WERI-Rb-1 (cell line): ENCODE measurements at regions not wholly inside any gene's neighbourhood (a gene's known extent, or its start where the extent isn't known, plus 50 kb on each side); places are given as distances from the start of the nearest gene placed in this dataset.

Source experiments
- DNase-seq: peaks from one replicate; pipeline ENCODE4 v3.0.0-alpha.2; 2020
- H3K27ac ChIP-seq: fragments of 250-450 bp; sonication (Bioruptor Pico); 2 replicates; pipeline ENCODE4 v1.5.1; 2020; ENCODE audit warnings: mild to moderate bottlenecking, moderate library complexity
- H3K27me3 ChIP-seq: fragments of 250-450 bp; sonication (Bioruptor Pico); 2 replicates; pipeline ENCODE4 v1.5.1; 2021; ENCODE audit warnings: mild to moderate bottlenecking, low read depth, moderate library complexity; ENCODE audit not compliant: insufficient read depth, severe bottlenecking
- H3K36me3 ChIP-seq: fragments of 250-450 bp; sonication (Bioruptor Pico); 2 replicates; pipeline ENCODE4 v1.5.1; 2020; ENCODE audit warnings: mild to moderate bottlenecking, moderate library complexity
- H3K4me3 ChIP-seq: 2 replicates; pipeline ENCODE4 v1.5.1; 2011; ENCODE audit warnings: low read depth, mild to moderate bottlenecking, control low read depth, low read length
- H3K9me3 ChIP-seq: fragments of 250-450 bp; sonication (Bioruptor Pico); 2 replicates; pipeline ENCODE4 v1.5.1; 2021; ENCODE audit warnings: mild to moderate bottlenecking, moderate library complexity; ENCODE audit not compliant: severe bottlenecking
- CTCF ChIP-seq: IDR thresholded peaks from 2 replicates; pipeline ENCODE4 v1.5.1; 2011; ENCODE audit warnings: low read depth, mild to moderate bottlenecking, control low read depth, inconsistent platforms, low read length

- no peak for TF ChIP-seq CTCF
- H3K27me3 ChIP-seq, result peaks cover 24% of the 10 kb centered on the region
- no peak overlapping the region for H3K4me3 ChIP-seq
- H3K27ac ChIP-seq, result no peak overlapping the region
- no peaks in the 10 kb centered on the region for H3K36me3 ChIP-seq
- no peak for DNase-seq
- H3K9me3 ChIP-seq, result no peaks in the 10 kb centered on the region
Measured at GRCh38 chr10:117429643-117430265, 54.5 kb upstream of the PDZD8 start.

GRCh38 chr10:117427356-117427755 lies 52.1 kb upstream of the PDZD8 start:
- Histone ChIP-seq H3K9me3 (no peaks in the 10 kb centered on the region), H3K27ac (no peak overlapping the region), H3K27me3 (peaks cover 7% of the 10 kb centered on the region), H3K36me3 (no peaks in the 10 kb centered on the region), H3K4me3 (no peak overlapping the region)
- TF ChIP-seq CTCF, result no peak
- no peak for DNase-seq

- Histone ChIP-seq H3K4me3 (no peak overlapping the region), H3K36me3 (no peaks in the 10 kb centered on the region), H3K27me3 (no peaks in the 10 kb centered on the region), H3K9me3 (no peaks in the 10 kb centered on the region), H3K27ac (no peak overlapping the region)
- no peak for TF ChIP-seq CTCF
- DNase-seq, result no peak
Measured at GRCh38 chr10:117425974-117426566, 50.8 kb upstream of the PDZD8 start.

GRCh38 chr10:117424883-117425649 lies 49.8 kb upstream of the PDZD8 start:
- H3K9me3 ChIP-seq, result no peaks in the 10 kb centered on the region
- no peak overlapping the region for H3K27ac ChIP-seq
- no peak for DNase-seq
- no peak for TF ChIP-seq CTCF
- H3K27me3 ChIP-seq, result no peaks in the 10 kb centered on the region
- H3K36me3 ChIP-seq, result no peaks in the 10 kb centered on the region
- no peak overlapping the region for H3K4me3 ChIP-seq
